ENCODE measurements at regions not wholly inside any gene's neighbourhood (a gene's known extent, or its start where the extent isn't known, plus 50 kb on each side); places are given as distances from the start of the nearest gene placed in this dataset.

GRCh38 chr17:63181856-63182255, 215.8 kb downstream of the TANC2 start:
- TF ChIP-seq CTCF (IDR thresholded peaks at IDR 0.05; ENCODE audit: insufficient read depth, low read depth, low read length): no peak
- no peak overlapping the region for H3K4me3 ChIP-seq (ENCODE audit: low read depth, low read length)
- no peak for DNase-seq (ENCODE audit: low read depth)

- no peak for TF ChIP-seq CTCF (IDR thresholded peaks at IDR 0.05; ENCODE audit: insufficient read depth, low read depth, low read length)
- no peak for DNase-seq (ENCODE audit: low read depth)
- no peak overlapping the region for H3K4me3 ChIP-seq (ENCODE audit: low read depth, low read length)
Observed at GRCh38 chr17:63185420-63185819, 219.4 kb downstream of the TANC2 start.

- peak; percentile 48 for DNase-seq (ENCODE audit: low read depth)
- no peak for TF ChIP-seq CTCF (IDR thresholded peaks at IDR 0.05; ENCODE audit: insufficient read depth, low read depth, low read length)
- no peak overlapping the region for H3K4me3 ChIP-seq (ENCODE audit: low read depth, low read length)
Observed at GRCh38 chr17:63189082-63189481, 223.0 kb downstream of the TANC2 start.

GRCh38 chr17:63189930-63190329, 223.9 kb downstream of the TANC2 start:
- no peak for DNase-seq (ENCODE audit: low read depth)
- H3K4me3 ChIP-seq (ENCODE audit: low read depth, low read length): no peak overlapping the region

GRCh38 chr17:63190821-63191370, 224.9 kb downstream of the TANC2 start:
- H3K4me3 ChIP-seq (ENCODE audit: low read depth, low read length): no peak overlapping the region
- TF ChIP-seq CTCF (IDR thresholded peaks at IDR 0.05; ENCODE audit: insufficient read depth, low read depth, low read length): no peak
- no peak for DNase-seq (ENCODE audit: low read depth)

More at GRCh38 chr17:63189930-63190329, 223.9 kb downstream of the TANC2 start:
- no peak for TF ChIP-seq CTCF (IDR thresholded peaks at IDR 0.05; ENCODE audit: insufficient read depth, low read depth, low read length)

- DNase-seq (ENCODE audit: low read depth): no peak
- no peak overlapping the region for H3K4me3 ChIP-seq (ENCODE audit: low read depth, low read length)
- no peak for TF ChIP-seq CTCF (IDR thresholded peaks at IDR 0.05; ENCODE audit: insufficient read depth, low read depth, low read length)
Observed at GRCh38 chr17:63191610-63192009, 225.6 kb downstream of the TANC2 start.

- no peak for TF ChIP-seq CTCF (IDR thresholded peaks at IDR 0.05; ENCODE audit: insufficient read depth, low read depth, low read length)
- no peak for DNase-seq (ENCODE audit: low read depth)
- no peak overlapping the region for H3K4me3 ChIP-seq (ENCODE audit: low read depth, low read length)
Observed at GRCh38 chr17:63193827-63194226, 227.8 kb downstream of the TANC2 start.

Data from fibroblast of villous mesenchyme (primary cell).